ENCODE measurements at regions not wholly inside any gene's neighbourhood (a gene's known extent, or its start where the extent isn't known, plus 50 kb on each side); places are given as distances from the start of the nearest gene placed in this dataset.
A peak's percentile ranks its signal among the peaks of the same experiment; 100 is the strongest.
"Not testable (repeated sequence)": the region's sequence is repeated elsewhere in the genome, so short reads cannot be mapped to it uniquely, and the experiment has no call there.

DNA sequence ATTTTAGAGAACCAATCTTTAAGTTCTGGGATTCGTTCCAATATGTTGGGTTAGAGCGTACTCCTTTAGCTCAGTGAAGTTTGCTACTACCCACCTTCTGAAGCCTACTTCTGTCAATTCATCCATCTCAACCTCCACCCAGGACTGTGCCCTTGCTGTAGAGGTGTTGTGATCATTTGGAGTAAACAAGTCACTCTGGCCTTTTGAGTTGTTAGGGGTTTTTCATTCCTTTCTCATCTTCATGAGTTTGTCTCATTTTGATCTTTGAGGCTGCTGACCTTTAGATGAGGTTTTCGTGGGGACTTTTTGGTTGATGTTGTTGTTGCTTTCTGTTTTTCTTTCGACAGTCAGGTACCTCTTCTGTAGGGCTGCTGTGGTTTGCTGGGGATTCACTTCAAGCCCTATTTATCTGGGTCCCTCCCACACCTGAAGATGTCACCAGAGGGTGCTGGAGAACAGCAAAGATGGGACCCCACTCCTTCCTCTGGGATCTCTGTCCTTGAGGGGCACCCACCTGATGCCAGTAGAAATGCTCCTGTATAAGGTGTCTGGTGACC is 158.4 kb downstream of the ANKRD36B start:
- intact Hi-C loops (cut with DNase I); ATAC-seq: not testable (repeated sequence)
- no CpG with 5 or more reads among the region's 4 CpGs for WGBS, 3 donors

DNA sequence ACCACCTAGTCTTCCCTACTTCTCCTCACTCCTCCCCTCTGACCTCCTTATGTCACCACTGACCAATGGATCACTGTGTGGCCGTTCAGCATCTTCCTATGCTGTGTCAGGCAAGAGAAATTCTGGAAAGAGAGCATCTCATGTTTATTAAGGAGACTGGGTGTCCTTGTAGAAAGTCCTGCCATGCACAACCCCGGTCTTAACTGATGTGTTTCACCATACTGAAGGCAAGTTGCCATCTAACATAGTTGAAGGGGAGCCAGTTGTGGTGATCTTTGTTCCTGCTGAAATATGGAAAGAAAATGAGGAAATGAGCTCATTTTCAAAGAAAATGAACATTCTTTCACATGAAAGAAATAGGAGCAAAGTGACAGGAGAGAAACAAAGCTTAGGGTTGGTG is 167.3 kb downstream of the ANKRD36B start:
- peak in 1 of 4 donors; percentile 58 for ATAC-seq
- H3K36me3 ChIP-seq (ENCODE audit: insufficient read depth in 1 of 2, low read depth in 1 of 2); H3K4me1 ChIP-seq; DNase-seq; H3K4me3 ChIP-seq; intact Hi-C loops (cut with DNase I); H3K9me3 ChIP-seq; H3K27ac ChIP-seq; H3K27me3 ChIP-seq (ENCODE audit: insufficient read depth in 3 of 3, low read length in 2 of 3): not testable (repeated sequence)
- WGBS, 3 donors, result no CpG with 5 or more reads among the region's 2 CpGs

More for the DNA sequence above, 158.4 kb downstream of the ANKRD36B start:
- H3K9me3 ChIP-seq; H3K27me3 ChIP-seq (ENCODE audit: insufficient read depth in 3 of 3, low read length in 2 of 3); DNase-seq; H3K36me3 ChIP-seq (ENCODE audit: insufficient read depth in 1 of 2, low read depth in 1 of 2); H3K4me1 ChIP-seq; H3K27ac ChIP-seq; H3K4me3 ChIP-seq: not testable (repeated sequence)

DNA sequence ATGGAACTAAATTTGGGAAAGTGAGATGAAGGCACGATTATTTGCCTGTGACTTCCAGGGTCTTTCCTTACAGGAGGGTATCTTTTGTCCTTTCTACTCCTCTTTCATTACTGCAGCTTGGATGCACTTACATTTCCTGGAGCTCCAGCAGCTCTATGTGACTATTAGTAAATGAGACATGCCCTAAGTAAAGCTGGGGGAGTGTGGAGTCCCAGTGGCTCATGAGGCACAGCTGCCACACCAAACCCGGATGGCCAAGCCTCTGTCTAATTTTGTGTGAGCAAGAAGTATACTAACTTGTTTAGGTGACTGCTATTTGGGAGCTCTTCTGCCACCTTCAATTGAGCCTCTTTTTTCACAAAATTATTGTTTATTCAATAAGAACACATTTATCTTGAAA is 183.3 kb downstream of the ANKRD36B start:
- H3K4me1 ChIP-seq; intact Hi-C loops (cut with DNase I); H3K27ac ChIP-seq; H3K9me3 ChIP-seq; H3K4me3 ChIP-seq; H3K36me3 ChIP-seq (ENCODE audit: insufficient read depth in 1 of 2, low read depth in 1 of 2); DNase-seq; H3K27me3 ChIP-seq (ENCODE audit: insufficient read depth in 3 of 3, low read length in 2 of 3): not testable (repeated sequence)
- no CpG with 5 or more reads among the region's 2 CpGs for WGBS, 3 donors
- ATAC-seq, result peak in 2 of 4 donors; percentile 60 to 80

DNA sequence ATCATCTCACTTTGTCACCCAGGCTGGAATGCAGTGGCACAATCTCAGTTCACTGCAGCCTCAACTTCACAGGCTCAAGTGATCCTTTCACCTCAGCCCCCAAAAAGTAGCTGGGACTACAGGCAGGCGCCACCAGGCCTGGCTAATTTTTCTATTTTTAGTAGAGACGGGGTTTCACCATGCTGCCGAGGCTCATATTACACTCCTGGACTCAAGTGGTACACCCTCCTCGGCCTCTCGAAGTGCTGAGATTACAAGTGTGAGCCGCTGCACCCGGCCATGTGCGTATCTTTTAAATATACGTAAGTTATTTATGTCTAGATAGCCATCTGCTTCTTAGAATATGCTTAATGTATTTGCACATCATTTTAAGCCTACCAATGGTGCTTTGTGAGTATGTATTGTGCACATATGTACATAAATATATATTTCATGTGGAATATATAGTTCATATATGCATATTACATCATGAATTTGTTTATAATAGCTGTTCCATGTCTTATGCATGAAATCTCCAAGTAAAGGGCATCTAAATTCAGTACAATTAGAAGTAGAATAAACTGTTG is 184.4 kb downstream of the ANKRD36B start:
- H3K4me3 ChIP-seq; H3K27me3 ChIP-seq (ENCODE audit: insufficient read depth in 3 of 3, low read length in 2 of 3); H3K9me3 ChIP-seq; DNase-seq; H3K4me1 ChIP-seq; H3K36me3 ChIP-seq (ENCODE audit: insufficient read depth in 1 of 2, low read depth in 1 of 2); intact Hi-C loops (cut with DNase I): not testable (repeated sequence)
- H3K27ac ChIP-seq, result peak overlapping the region; percentile 41
- WGBS, 3 donors, result 11 to 47% methylated on average over 6 to 7 of the region's 9 CpGs; no CpG with 5 or more reads in 1 of the 3 donors
- peak; percentile 79 to 98 (median 94) for ATAC-seq

DNA sequence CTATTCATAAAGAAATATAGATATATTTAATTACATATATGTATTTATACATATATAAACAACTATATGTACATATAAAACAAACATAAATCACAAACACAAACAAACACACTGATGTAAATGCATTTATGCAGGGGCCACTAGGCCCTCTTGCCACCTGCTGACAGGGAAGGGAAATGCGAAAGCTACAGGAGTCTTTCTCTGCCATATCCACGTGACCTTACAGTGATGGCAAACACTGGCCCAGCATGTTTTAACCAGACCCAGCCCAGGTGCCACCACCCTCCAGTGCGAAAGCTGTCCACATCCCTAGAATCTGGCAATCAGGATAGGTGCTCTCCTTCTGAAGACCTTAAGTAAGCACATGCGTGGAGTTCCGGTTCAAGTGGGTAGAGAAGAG is 187.0 kb downstream of the ANKRD36B start:
- DNase-seq; H3K36me3 ChIP-seq (ENCODE audit: insufficient read depth in 1 of 2, low read depth in 1 of 2); ATAC-seq; H3K27me3 ChIP-seq (ENCODE audit: insufficient read depth in 3 of 3, low read length in 2 of 3); H3K4me1 ChIP-seq; H3K9me3 ChIP-seq; intact Hi-C loops (cut with DNase I); H3K4me3 ChIP-seq; H3K27ac ChIP-seq: not testable (repeated sequence)
- WGBS, 3 donors, result no CpG with 5 or more reads among the region's 5 CpGs

DNA sequence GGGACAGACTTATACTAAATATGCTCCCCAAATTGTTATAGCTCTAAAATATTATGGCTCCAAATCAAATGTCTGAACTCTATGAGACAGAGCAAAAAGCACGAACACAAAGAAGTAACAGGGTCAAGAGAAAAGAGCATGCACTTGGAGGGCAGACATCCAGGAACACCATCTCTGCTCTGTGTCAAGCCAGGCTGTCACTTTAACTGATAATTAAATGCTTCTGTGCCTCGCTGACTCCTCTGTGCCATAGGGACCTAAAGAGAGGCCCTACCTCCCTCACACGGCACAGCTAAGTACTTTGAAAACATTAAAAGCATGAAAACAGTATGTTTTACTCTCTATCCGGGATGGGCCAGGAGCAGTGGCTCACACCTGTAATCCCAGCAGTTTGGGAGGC is 194.0 kb downstream of the ANKRD36B start:
- H3K36me3 ChIP-seq (ENCODE audit: insufficient read depth in 1 of 2, low read depth in 1 of 2); ATAC-seq; H3K27me3 ChIP-seq (ENCODE audit: insufficient read depth in 3 of 3, low read length in 2 of 3); H3K27ac ChIP-seq; intact Hi-C loops (cut with DNase I); H3K4me1 ChIP-seq; H3K9me3 ChIP-seq; DNase-seq; H3K4me3 ChIP-seq: not testable (repeated sequence)
- 42 to 62% (median 43%) methylated on average over 2 to 3 of the region's 4 CpGs for WGBS, 3 donors

DNA sequence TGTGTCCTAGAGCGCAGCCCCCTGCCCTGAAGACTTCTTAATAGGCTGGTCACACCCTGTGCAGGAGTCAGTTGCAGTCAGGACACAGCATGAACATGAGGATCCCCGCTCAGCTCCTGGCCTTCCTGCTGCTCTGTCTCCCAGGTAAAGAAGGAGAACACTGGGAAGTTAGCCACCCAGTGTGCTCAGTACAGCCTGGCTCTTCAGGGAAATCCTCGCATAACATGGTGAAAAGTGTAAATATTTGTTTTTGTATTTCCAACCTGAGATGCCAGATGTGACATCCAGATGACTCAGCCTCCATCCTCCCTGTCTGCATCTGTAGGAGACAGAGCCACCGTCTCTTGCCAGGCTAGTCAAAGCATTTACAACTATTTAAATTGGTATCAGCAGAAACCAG is 203.9 kb downstream of the ANKRD36B start:
- H3K36me3 ChIP-seq (ENCODE audit: insufficient read depth in 1 of 2, low read depth in 1 of 2); intact Hi-C loops (cut with DNase I); H3K4me1 ChIP-seq; H3K27me3 ChIP-seq (ENCODE audit: insufficient read depth in 3 of 3, low read length in 2 of 3); H3K27ac ChIP-seq; ATAC-seq; H3K4me3 ChIP-seq; DNase-seq; H3K9me3 ChIP-seq: not testable (repeated sequence)
- no CpG with 5 or more reads among the region's 4 CpGs for WGBS, 3 donors

DNA sequence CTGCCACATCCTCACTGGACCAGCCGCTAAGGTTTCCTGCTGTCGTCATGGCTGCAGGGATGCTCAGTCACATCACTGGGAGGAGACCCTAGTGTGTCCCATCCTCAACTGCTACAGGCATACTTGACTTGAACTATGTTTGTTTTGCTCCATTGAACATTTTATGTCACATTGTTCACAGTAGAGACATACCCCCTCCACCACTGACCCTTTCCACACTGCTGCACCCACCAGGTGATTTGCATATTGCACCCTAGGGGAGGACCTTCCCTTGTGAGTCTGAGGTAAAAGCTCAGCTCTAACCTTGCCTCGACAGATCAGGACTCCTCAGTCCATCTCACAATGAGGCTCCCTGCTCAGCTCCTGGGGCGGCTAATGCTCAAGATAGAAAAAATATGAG is 213.8 kb downstream of the ANKRD36B start:
- DNase-seq; intact Hi-C loops (cut with DNase I); H3K4me3 ChIP-seq; H3K27me3 ChIP-seq (ENCODE audit: insufficient read depth in 3 of 3, low read length in 2 of 3); ATAC-seq; H3K9me3 ChIP-seq; H3K27ac ChIP-seq; H3K4me1 ChIP-seq; H3K36me3 ChIP-seq (ENCODE audit: insufficient read depth in 1 of 2, low read depth in 1 of 2): not testable (repeated sequence)
- WGBS, 3 donors, result no CpG with 5 or more reads among the region's 4 CpGs

DNA sequence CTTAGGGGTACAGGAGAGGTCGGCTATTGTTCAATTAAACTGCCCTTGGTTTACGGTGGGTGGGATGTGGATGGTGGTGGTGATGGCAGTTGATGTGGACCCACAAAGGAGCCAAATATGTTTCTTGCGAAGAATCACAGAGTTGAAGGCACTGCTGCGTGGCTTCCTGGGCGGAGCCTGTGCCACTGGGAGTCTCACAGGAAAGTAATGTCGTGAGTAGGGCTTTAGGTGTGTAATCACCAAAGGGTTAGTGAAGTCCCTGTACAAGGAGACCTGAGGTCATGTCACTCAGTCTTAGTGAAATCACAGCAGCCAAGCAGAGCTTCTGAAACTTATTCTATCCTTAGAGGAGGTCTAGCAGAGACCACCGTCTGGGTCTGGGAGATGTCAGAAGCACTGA is 215.3 kb downstream of the ANKRD36B start:
- intact Hi-C loops (cut with DNase I); H3K36me3 ChIP-seq (ENCODE audit: insufficient read depth in 1 of 2, low read depth in 1 of 2); ATAC-seq; H3K27ac ChIP-seq; H3K4me3 ChIP-seq; DNase-seq; H3K9me3 ChIP-seq; H3K27me3 ChIP-seq (ENCODE audit: insufficient read depth in 3 of 3, low read length in 2 of 3); H3K4me1 ChIP-seq: not testable (repeated sequence)
- WGBS, 3 donors, result no CpG with 5 or more reads among the region's 7 CpGs

DNA sequence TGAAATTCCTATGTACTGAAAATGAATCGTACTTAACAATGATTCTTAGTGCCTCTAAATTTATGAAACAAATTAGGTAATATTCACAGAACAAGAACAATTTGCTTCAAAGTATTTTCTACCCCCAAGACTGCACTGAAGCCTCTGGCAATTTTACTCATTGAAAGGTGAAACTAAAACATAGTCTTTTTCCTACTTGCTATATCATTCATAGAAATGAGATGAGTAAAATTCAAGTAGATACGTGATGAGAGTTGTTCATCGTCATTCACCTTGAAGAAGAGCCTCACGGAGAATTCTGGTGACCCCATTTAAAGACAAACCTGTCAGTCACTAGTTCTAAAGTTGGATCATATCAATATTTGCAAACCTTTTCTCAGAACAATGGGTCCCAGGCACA is 226.5 kb downstream of the ANKRD36B start:
- no CpG with 5 or more reads among the region's 4 CpGs for WGBS, 3 donors
- not testable (repeated sequence) for ATAC-seq

More for the DNA sequence above, 226.5 kb downstream of the ANKRD36B start:
- H3K27ac ChIP-seq; H3K36me3 ChIP-seq (ENCODE audit: insufficient read depth in 1 of 2, low read depth in 1 of 2); intact Hi-C loops (cut with DNase I); H3K9me3 ChIP-seq; H3K4me3 ChIP-seq; DNase-seq; H3K4me1 ChIP-seq; H3K27me3 ChIP-seq (ENCODE audit: insufficient read depth in 3 of 3, low read length in 2 of 3): not testable (repeated sequence)

Data from psoas muscle (tissue), 7 donors.